SK-N-SH treated with all-trans-retinoic acid at 6 μM for 48 hours (cell line): ENCODE measurements at regions not wholly inside any gene's neighbourhood (a gene's known extent, or its start where the extent isn't known, plus 50 kb on each side); places are given as distances from the start of the nearest gene placed in this dataset.

Source experiments
- ATAC-seq: fragments of 200-7000 bp; cut with Tn5 transposase; 3 replicates; pipeline ENCODE4 v1.9.1; 2020; ENCODE audit warnings: mild to moderate bottlenecking, moderate library complexity
- ARNTL ChIP-seq: fragments of 450-650 bp; formaldehyde crosslinking; IDR thresholded peaks from 2 replicates; pipeline ENCODE4 v1.5.0; 2020; ENCODE audit warnings: low read depth, mild to moderate bottlenecking, moderate library complexity, borderline replicate concordance
- BACH2 ChIP-seq: fragments of 250-450 bp; sonication (Bioruptor Pico); IDR thresholded peaks from 2 replicates; pipeline ENCODE4 v1.9.0; 2021; ENCODE audit warnings: mild to moderate bottlenecking, borderline replicate concordance
- CREB5 ChIP-seq: fragments of 250-450 bp; sonication (Bioruptor Pico); IDR thresholded peaks from 2 replicates; pipeline ENCODE4 v1.5.1; 2020; ENCODE audit warnings: low read depth, mild to moderate bottlenecking, moderate library complexity
- CSDC2 ChIP-seq: fragments of 250-450 bp; sonication (Bioruptor Pico); IDR thresholded peaks from 2 replicates; pipeline ENCODE4 v1.5.0; 2020; ENCODE audit warnings: mild to moderate bottlenecking, moderate library complexity
- CSRNP3 ChIP-seq: fragments of 250-450 bp; sonication (Bioruptor Pico); IDR thresholded peaks from 2 replicates; pipeline ENCODE4 v1.5.1; 2021; ENCODE audit warnings: mild to moderate bottlenecking, moderate library complexity
- ESRRG ChIP-seq: fragments of 250-450 bp; sonication (Bioruptor Pico); IDR thresholded peaks from 2 replicates; pipeline ENCODE4 v1.6.1; 2021; ENCODE audit warnings: mild to moderate bottlenecking
- ISL1 ChIP-seq: fragments of 250-450 bp; sonication (Bioruptor Pico); IDR thresholded peaks from 2 replicates; pipeline ENCODE4 v2.1.2; 2022; ENCODE audit warnings: mild to moderate bottlenecking, moderate library complexity
- OSR1 ChIP-seq: fragments of 250-450 bp; sonication (Bioruptor Pico); IDR thresholded peaks from 2 replicates; pipeline ENCODE4 v1.8.0; 2022; ENCODE audit warnings: moderate library complexity, mild to moderate bottlenecking, inconsistent platforms
- POU6F1 ChIP-seq: fragments of 250-450 bp; sonication (Bioruptor Pico); IDR thresholded peaks from 2 replicates; pipeline ENCODE4 v1.8.0; 2021; ENCODE audit warnings: low read depth, mild to moderate bottlenecking, moderate library complexity, borderline replicate concordance
- PPARA ChIP-seq: fragments of 250-450 bp; sonication (Bioruptor Pico); IDR thresholded peaks from 2 replicates; pipeline ENCODE4 v1.5.0; 2020; ENCODE audit warnings: mild to moderate bottlenecking, borderline replicate concordance
- RARB ChIP-seq: fragments of 250-450 bp; sonication (Bioruptor Pico); IDR thresholded peaks from 2 replicates; pipeline ENCODE4 v1.8.0; 2021; ENCODE audit warnings: mild to moderate bottlenecking, moderate library complexity
- SNAI2 ChIP-seq: fragments of 250-450 bp; sonication (Bioruptor Pico); IDR thresholded peaks from 2 replicates; pipeline ENCODE4 v1.5.0; 2020; ENCODE audit warnings: mild to moderate bottlenecking, moderate library complexity
- TCF4 ChIP-seq: fragments of 250-450 bp; sonication (Bioruptor Pico); IDR thresholded peaks from 2 replicates; pipeline ENCODE4 v1.8.0; 2021; ENCODE audit warnings: mild to moderate bottlenecking, moderate library complexity, borderline replicate concordance
- TOX ChIP-seq: fragments of 250-450 bp; sonication (Bioruptor Pico); IDR thresholded peaks from 2 replicates; pipeline ENCODE4 v1.8.0; 2021; ENCODE audit warnings: mild to moderate bottlenecking, moderate library complexity, borderline replicate concordance
- TSHZ2 ChIP-seq: fragments of 250-450 bp; sonication (Bioruptor Pico); IDR thresholded peaks from 2 replicates; pipeline ENCODE4 v1.5.0; 2020; ENCODE audit warnings: mild to moderate bottlenecking, moderate library complexity
- ZC3H10 ChIP-seq: fragments of 250-450 bp; sonication (Bioruptor Pico); IDR thresholded peaks from 2 replicates; pipeline ENCODE4 v1.5.1; 2021; ENCODE audit warnings: mild to moderate bottlenecking, moderate library complexity
- ZFP3 ChIP-seq: fragments of 250-450 bp; sonication (Bioruptor Pico); IDR thresholded peaks from 2 replicates; pipeline ENCODE4 v1.5.0; 2020; ENCODE audit warnings: mild to moderate bottlenecking, moderate library complexity
- ZNF70 ChIP-seq: fragments of 450-650 bp; formaldehyde crosslinking; IDR thresholded peaks from 2 replicates; pipeline ENCODE4 v1.5.0; 2020; ENCODE audit warnings: mild to moderate bottlenecking, moderate library complexity
- ZNF8 ChIP-seq: fragments of 450-650 bp; formaldehyde crosslinking; IDR thresholded peaks from 2 replicates; pipeline ENCODE4 v1.5.0; 2020; ENCODE audit warnings: mild to moderate bottlenecking, moderate library complexity

- peak; percentile 75 for ATAC-seq
- TF ChIP-seq TSHZ2 (CRISPR knock-in tag) (no peak), OSR1 (CRISPR knock-in tag) (no peak), POU6F1 (CRISPR knock-in tag) (no peak), CSDC2 (no peak), CREB5 (CRISPR knock-in tag) (no peak)
Observed at GRCh38 chr3:124401843-124402242, 328.4 kb upstream of the UMPS start.

GRCh38 chr3:124402791-124403190, 327.5 kb upstream of the UMPS start:
- ATAC-seq = no peak
- no peak for TF ChIP-seq ZNF70 (CRISPR knock-in tag)
- TF ChIP-seq ZNF8 (CRISPR knock-in tag) = no peak
- TF ChIP-seq BACH2 (CRISPR knock-in tag) = no peak

GRCh38 chr3:124404621-124405020, 325.6 kb upstream of the UMPS start:
- TF ChIP-seq RARB (no peak), ISL1 (CRISPR knock-in tag) (no peak), ESRRG (CRISPR knock-in tag) (no peak), PPARA (CRISPR knock-in tag) (no peak), SNAI2 (no peak), ZFP3 (CRISPR knock-in tag) (no peak), BACH2 (CRISPR knock-in tag) (no peak), CSDC2 (no peak), CSRNP3 (CRISPR knock-in tag) (no peak), TOX (CRISPR knock-in tag) (no peak), POU6F1 (CRISPR knock-in tag) (no peak), CREB5 (CRISPR knock-in tag) (no peak), OSR1 (CRISPR knock-in tag) (no peak), TCF4 (no peak), ZNF70 (CRISPR knock-in tag) (no peak), ARNTL (CRISPR knock-in tag) (no peak), TSHZ2 (CRISPR knock-in tag) (no peak), ZC3H10 (CRISPR knock-in tag) (no peak)
- ATAC-seq = no peak
